SK-N-MC (cell line): ENCODE measurements at regions not wholly inside any gene's neighbourhood (a gene's known extent, or its start where the extent isn't known, plus 50 kb on each side); places are given as distances from the start of the nearest gene placed in this dataset.

Experiments used
- EZH2 ChIP-seq: fragments of 200-600 bp; sonication (generic); IDR thresholded peaks from one replicate; pipeline ENCODE4 v1.6.1; 2017; ENCODE audit warnings: antibody characterized with exemption
- POLR2AphosphoS5 ChIP-seq: IDR thresholded peaks from 2 replicates; pipeline ENCODE4 v1.6.1; 2012; ENCODE audit warnings: mild to moderate bottlenecking, low read depth, low read length, borderline replicate concordance

GRCh38 chr2:5988120-5988519, 295.9 kb downstream of the SOX11 start:
- TF ChIP-seq POLR2AphosphoS5 (no peak), EZH2 (no peak)
